ENCODE measurements at regions not wholly inside any gene's neighbourhood (a gene's known extent, or its start where the extent isn't known, plus 50 kb on each side); places are given as distances from the start of the nearest gene placed in this dataset.

GRCh38 chr18:66694852-66695251, 91.0 kb upstream of the CDH19 start:
- TF ChIP-seq CTCF (IDR thresholded peaks at IDR 0.05; ENCODE audit: low read depth, low read length, missing control alignments): no peak
- Histone ChIP-seq H3K36me3 (replicated peaks) (no peaks in the 10 kb centered on the region), H3K4me3 (ENCODE audit: low read depth, low read length) (no peak overlapping the region), H3K27ac (no peak overlapping the region), H3K27me3 (replicated peaks) (no peaks in the 10 kb centered on the region)
- DNase-seq: no peak
- in situ Hi-C loops (cut with HindIII; ENCODE audit: low pct_ligation_motif_present, low sequenced_read_pairs): no loop called here

GRCh38 chr18:66687635-66688034, 83.7 kb upstream of the CDH19 start:
- in situ Hi-C loops (cut with HindIII; ENCODE audit: low pct_ligation_motif_present, low sequenced_read_pairs): no loop called here
- no peak for DNase-seq
- Histone ChIP-seq H3K27me3 (replicated peaks) (no peaks in the 10 kb centered on the region), H3K27ac (no peak overlapping the region), H3K4me3 (ENCODE audit: low read depth, low read length) (no peak overlapping the region), H3K36me3 (replicated peaks) (no peaks in the 10 kb centered on the region)
- no peak for TF ChIP-seq CTCF (IDR thresholded peaks at IDR 0.05; ENCODE audit: low read depth, low read length, missing control alignments)

- no peak for TF ChIP-seq CTCF (IDR thresholded peaks at IDR 0.05; ENCODE audit: low read depth, low read length, missing control alignments)
- no peaks in the 10 kb centered on the region for H3K36me3 ChIP-seq (replicated peaks)
- no peak overlapping the region for H3K27ac ChIP-seq
- H3K27me3 ChIP-seq (replicated peaks): no peaks in the 10 kb centered on the region
- in situ Hi-C loops (cut with HindIII; ENCODE audit: low pct_ligation_motif_present, low sequenced_read_pairs): no loop called here
- peak overlapping the region; percentile 36 for H3K4me3 ChIP-seq (ENCODE audit: low read depth, low read length)
- DNase-seq: peak; percentile 0
Measured at GRCh38 chr18:66682855-66683322, 79.0 kb upstream of the CDH19 start.

- in situ Hi-C loops (cut with HindIII; ENCODE audit: low pct_ligation_motif_present, low sequenced_read_pairs): no loop called here
- no peak for TF ChIP-seq CTCF (IDR thresholded peaks at IDR 0.05; ENCODE audit: low read depth, low read length, missing control alignments)
- Histone ChIP-seq H3K4me3 (ENCODE audit: low read depth, low read length) (no peak overlapping the region), H3K36me3 (replicated peaks) (no peaks in the 10 kb centered on the region), H3K27ac (no peak overlapping the region), H3K27me3 (replicated peaks) (no peaks in the 10 kb centered on the region)
- no peak for DNase-seq
Measured at GRCh38 chr18:66676699-66677098, 72.8 kb upstream of the CDH19 start.

GRCh38 chr18:66674286-66674685, 70.4 kb upstream of the CDH19 start:
- Histone ChIP-seq H3K4me3 (ENCODE audit: low read depth, low read length) (no peak overlapping the region), H3K36me3 (replicated peaks) (no peaks in the 10 kb centered on the region), H3K27ac (no peak overlapping the region), H3K27me3 (replicated peaks) (no peaks in the 10 kb centered on the region)
- in situ Hi-C loops (cut with HindIII; ENCODE audit: low pct_ligation_motif_present, low sequenced_read_pairs): no loop called here
- no peak for DNase-seq
- TF ChIP-seq CTCF (IDR thresholded peaks at IDR 0.05; ENCODE audit: low read depth, low read length, missing control alignments): no peak

- DNase-seq: no peak
- Histone ChIP-seq H3K27ac (no peak overlapping the region), H3K27me3 (replicated peaks) (no peaks in the 10 kb centered on the region), H3K36me3 (replicated peaks) (no peaks in the 10 kb centered on the region), H3K4me3 (ENCODE audit: low read depth, low read length) (no peak overlapping the region)
- TF ChIP-seq CTCF (IDR thresholded peaks at IDR 0.05; ENCODE audit: low read depth, low read length, missing control alignments): no peak
- in situ Hi-C loops (cut with HindIII; ENCODE audit: low pct_ligation_motif_present, low sequenced_read_pairs): no loop called here
Measured at GRCh38 chr18:66668706-66669105, 64.8 kb upstream of the CDH19 start.

Data from brain microvascular endothelial cell (primary cell).